GM21619 (cell line): ENCODE measurements at regions not wholly inside any gene's neighbourhood (a gene's known extent, or its start where the extent isn't known, plus 50 kb on each side); places are given as distances from the start of the nearest gene placed in this dataset.

ENCODE experiments used
- ATAC-seq: cut with Tn5 transposase; IDR thresholded peaks from one replicate; pipeline ENCODE4 v1.9.1; 2021; ENCODE audit not compliant: unreplicated experiment

DNA sequence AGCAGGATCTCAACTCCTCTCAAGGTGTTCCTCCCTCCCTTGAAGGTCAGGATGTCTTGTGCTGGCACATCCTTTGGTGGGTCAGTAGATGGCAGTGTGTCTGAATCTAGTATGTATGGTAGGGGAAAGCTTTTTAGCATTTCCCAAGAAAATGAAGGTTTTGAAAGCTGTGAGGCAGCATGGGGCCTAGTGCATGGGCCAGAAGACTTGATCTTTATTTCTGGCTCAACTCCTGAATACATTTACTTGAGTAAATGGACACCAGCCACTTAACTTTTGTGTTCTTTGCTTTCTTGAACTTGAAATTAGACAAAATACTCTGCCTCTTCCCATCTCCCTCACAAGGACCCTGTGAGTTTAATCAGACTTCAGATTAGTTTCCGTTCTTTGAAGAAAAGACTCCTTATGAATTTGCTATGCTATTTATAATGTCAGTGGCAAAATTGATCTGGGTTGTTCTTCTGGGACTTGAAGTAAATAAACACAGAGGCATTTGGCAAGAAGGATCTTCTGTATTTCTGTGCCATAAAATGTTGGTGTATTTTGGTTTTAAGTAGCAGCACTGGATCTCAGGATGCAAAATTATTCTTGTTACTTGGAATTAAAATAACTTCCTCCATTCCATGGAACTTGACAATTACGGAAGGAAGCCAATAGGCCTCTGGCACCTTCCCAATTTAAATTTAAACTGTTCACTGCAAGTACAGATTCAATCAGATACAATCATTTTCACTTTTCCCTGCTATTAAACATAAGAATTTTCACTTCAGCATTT lies 288.8 kb downstream of the CASP12 start:
- ATAC-seq: peak; percentile 92

DNA sequence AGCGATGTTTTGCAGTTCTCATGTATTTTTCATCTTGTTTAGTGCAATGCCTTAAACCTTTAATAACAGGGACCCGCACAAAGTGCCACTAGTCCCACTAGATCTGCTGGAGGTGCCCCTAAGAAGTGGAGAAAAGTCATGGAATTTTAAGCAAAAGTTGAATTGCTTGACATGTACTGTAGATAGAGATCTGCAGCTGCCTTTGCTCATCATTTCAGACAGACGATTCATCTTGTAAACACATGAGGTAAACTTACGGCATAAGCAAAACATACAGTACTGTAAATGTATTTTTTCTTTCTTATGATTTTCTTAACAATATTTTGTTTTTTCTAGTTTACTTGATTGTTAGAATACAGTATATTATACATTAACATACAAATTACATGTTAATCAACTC lies 295.6 kb downstream of the CASP12 start:
- ATAC-seq: no peak

DNA sequence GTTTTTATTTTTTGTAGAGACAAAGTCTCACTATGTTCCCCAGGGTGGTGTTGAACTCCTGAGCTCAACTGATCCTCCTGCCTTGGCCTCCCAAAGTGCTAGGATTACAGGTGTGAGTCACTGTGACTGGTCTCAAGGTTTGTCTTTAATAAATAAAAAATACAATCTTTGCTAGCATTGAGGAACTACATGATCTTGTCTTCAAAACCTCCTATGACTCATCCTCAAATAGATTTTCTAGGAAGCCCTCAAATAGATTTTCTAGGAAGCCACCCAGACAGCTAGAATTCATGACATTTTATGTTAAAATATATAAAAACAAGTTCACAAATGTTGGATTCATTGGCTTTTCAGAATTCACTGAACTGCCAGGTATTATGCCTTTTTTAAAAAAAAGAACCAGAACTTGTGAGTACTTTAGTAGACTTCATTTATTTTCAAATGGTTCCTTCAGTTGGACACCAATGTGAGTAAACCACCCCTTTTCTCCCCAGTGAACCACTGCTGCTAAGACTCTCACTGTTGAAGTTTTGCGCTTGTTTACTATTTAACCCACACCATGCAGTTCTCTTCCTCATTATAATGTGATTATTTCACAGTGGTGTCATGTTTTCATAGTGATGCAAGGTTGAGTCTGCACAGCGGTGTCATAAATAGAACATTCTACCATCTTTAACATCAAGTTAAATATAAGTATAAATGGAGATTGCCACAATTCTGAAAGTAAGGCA lies 303.9 kb downstream of the CASP12 start:
- no peak for ATAC-seq

DNA sequence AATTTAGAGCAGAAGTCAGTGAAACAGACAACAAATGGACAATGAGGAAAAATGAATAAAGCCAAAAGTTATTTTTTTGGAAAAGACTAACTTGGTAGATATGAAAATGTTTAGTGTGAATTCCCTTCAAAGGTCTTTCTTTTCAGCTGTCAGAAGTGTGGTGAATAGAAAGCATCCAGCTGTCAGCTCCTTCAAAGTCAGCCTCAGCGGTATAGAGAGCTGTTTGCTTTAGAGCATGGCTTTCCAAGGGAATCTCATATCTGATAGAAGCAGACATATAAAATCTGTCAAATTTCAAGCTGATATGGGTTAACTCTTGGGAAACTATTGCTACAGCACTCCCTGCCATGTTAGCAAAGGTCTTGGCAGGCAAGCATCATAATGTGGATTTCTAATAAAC lies 309.3 kb downstream of the CASP12 start:
- ATAC-seq: no peak

DNA sequence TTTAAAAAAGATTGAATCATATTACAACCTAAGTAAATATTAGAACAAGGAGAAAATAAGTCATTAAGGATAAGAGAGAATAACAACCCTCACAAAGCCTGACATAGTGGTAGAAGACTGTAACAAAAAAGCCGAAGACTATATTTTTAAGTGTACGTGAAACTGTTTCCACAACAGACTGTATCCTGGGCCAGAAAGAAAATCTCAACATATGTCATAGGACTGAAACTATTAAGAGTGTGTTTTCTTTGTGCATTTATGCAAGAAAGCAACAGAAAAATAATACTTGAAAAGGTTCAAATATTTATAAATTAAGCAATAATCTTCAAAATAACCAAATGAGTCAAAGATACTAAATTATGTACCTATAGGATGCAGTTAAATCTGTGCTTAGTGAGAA lies 309.8 kb downstream of the CASP12 start:
- ATAC-seq: no peak

DNA sequence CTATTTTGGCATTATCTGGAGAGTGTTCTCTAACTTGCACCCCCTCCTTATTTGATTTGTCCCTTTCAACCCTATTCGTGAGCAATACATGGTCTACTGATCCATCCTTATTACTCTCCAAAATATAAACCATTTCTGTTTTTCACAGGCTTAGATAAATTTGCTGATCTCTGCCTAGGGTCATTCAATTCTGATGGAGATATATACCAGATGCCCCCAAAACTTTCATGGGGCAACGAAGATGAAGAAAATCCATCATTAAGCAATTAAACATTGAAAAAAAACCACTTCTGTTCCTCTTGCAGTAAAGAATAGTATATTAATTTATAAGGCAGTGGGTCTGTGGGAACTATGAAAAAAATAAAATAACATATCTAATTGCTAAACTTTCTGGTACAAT lies 313.4 kb downstream of the CASP12 start:
- ATAC-seq: no peak

DNA sequence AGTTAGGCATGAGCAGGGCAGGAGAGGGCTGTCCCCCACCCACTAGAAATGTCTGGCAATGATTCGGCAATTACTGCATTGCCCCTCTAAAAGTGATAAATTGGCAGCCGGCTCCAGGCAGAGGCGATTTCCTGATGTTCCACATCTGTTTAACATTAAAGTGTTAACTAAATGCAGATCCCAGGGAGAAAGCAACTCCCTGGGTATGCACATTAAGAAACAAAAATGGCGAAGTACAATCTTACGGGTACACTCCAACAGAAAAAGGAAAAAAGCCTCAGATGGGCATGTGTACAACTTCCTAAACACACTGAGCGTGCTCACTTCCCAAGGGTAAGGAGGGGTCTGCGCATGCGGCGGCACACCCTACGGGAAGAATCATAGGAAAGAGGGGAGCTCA lies 314.4 kb downstream of the CASP12 start:
- ATAC-seq: no peak

DNA sequence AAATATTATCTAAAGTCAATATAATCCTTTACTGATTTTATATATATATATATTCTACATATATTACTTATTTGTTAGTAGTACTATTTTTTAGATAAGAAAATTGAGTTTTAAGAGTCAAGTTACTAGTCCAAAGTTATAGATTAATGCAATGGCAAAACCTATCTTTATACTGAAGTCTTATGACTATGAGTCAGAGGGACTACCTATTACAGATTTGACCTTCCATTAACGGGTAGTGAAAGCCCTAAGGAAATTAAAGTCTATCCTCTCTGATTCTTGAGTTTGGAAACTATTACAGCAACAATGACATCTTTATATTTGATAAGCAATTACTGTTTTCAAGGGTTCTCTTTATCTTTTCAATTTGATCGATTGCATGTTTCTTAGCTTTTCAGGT lies 315.8 kb downstream of the CASP12 start:
- ATAC-seq: no peak

DNA sequence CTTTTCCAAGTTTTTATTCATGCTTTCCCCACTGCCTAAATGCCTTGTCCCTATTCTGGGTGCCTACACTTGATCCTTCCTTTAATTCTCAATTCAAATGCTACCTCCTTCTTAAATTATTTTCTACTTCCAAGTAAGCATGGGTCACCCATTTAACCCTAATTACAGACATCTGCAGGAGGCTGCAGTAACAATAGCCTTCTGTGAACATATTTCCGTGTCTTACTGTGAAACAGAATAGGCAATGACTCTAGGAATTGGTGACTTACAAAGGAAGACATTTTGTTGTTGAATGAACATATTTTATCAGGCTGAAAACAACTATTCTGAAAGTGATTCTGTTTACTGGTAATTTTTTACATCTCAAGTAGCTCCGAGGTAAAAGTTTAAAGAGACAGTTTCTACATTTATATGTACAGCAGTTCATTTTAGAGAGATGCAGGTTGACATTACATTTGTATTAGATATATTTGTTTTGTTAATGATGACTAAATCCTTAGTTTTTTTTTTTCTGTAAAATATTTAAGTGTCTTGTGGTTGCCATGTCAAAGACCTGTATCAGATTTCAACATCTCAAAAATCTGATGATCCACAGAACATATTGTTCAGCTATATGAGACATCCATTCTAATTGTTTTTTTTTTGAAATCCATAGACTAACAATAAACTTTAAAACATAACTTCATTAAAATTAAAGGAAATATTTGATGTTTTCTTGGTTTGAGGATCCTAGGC lies 316.8 kb downstream of the CASP12 start:
- no peak for ATAC-seq

DNA sequence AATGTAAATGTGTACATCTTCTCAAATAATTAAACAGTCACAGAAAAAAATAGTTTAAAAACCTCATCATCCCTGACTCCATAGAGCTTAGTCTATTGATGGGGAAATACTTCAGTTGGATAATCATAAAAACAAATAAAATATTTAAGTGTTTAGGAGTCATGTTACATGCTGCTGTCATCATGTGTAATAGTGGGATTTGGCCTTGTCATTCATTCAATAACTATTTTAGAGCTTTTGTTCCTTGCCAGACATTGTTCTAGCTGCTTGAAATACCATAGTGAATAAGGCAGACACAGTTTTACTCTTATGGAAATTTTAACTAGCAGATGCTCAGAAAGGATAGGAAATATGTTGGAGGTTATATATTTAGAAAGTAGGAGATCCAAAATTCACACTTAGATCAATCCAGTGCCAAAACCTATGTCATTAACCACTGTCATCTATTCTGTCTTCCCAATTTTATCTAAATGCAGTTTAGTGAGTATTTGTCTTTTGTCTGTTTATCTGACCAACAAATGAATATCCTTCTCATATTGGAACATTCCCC lies 324.7 kb downstream of the CASP12 start:
- ATAC-seq: no peak

DNA sequence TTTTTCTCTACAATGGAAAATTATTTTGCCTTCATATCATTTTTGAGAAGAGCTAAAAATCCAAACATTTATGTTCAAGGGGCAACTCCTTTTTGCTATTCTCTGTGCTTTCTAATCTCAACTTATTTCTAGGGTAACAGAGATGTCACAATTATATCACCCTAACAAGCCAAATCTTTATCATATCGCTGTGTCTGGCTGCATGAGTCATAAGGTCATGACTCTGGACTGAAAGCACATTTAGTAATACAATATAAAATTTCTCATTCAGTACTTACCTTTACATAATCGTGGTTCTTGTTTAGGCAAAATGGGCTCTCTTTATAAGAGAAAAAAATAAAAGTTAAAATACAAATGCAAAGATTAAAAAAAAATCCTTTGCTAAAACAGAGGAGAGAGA lies 326.0 kb downstream of the CASP12 start:
- no peak for ATAC-seq

DNA sequence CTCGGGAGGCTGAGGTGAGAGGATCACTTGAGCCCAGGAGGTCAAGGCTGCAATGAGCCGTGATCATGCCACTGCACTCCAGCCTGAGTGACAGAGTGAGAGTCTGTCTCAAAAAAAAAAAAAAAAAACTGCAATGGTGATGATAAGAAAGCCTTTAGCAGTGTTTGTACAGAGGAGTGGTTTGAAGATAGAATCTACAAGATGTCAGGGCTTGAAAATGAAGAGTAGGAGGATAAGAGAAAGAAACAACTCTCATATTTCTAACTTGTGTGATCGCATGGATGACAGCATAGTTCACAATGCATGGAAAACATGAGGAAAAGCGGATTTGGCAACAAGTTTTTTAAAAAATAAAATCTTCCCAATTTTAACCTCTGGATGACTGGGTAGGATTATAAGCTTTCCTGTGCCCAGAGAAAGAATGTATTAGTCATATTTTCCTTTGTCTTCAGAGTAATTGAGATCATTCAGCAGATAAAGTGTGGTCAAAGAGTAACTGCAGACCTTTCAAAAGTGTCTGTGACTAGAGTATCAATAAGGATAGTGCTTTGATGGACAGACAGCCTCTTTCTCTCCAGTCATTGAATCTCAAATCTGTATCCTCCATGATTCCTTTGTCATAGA lies 328.1 kb downstream of the CASP12 start:
- no peak for ATAC-seq

DNA sequence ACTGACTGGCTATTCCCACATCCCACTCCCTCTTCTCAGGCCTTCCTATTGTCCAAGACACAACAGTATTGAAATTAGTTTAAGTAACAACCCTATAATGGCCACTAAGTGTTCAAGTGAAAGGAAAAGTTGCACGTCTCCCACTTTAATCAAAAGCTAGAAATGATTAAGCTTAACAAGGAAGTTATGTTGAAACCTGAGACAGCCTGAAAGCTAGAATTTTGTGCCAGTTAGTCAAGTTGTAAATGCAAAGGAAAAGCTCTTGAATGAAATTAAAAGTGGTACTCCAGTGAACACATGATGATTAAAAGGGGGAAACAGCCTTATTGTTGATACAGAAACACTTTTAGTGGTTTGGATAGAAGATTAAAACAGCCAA lies 332.7 kb downstream of the CASP12 start:
- no peak for ATAC-seq

DNA sequence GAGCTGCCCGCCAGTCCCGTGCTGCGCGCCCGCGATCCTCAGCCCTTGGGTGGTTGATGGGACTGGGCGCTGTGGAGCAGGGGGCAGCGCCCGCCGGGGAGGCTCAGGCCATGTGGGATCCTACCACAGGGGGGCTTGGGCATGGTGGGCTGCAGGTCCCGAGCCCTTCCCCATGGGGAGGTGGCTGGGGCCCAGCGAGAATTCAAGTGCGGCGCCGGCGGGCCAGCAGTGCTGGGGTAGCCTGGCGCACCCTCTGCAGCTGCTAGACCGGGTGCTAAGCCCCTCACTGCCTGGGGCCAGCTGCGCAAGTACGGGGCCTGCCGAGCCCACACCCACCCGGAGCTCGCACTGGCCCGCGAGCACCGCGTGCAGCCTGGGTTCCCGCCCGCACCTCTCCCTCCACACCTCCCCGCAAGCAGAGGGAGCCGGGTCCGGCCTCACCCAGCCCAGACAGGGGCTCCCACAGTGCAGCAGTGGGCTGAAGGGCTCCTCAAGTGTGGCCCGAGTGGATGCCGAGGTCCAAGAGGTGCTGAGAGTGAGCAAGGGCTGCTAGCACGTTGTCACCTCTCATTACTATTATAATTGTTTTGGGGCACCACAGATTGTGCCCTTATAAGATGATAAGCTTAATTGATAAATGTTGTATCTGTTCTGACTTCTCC lies 333.2 kb downstream of the CASP12 start:
- ATAC-seq: no peak

DNA sequence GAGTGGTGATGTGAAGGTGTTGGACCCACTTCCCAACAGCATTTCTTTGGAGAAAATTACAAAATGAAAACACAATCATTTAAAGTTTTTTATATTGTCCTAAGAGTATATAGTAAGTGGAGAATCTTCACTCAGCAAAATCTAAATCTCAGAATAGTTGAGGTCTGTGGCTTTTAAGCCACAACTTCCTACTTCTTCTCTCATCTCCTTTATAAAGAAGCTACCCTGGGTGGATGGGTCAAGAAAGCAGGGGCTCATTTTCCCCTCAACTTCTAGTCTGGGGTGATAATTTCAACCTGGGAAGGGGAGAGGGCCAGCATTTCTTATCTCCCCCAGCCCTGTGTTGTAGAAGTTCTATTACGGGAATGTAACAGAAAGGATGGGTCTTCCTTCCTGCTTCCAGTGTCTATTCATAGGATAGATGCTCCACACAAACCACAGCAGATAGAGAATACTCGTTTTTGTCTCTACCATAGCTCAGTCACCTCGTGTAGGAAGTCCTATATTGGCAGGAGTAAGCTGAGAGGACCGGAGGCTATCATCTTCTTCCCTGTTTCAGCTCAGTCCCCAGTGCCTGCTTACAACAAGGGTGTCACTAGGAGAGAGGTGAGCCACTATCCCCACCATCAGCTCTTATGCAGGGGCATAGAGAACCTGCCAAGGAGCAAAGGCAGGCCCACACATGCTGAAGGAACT lies 341.5 kb downstream of the CASP12 start:
- ATAC-seq: no peak

DNA sequence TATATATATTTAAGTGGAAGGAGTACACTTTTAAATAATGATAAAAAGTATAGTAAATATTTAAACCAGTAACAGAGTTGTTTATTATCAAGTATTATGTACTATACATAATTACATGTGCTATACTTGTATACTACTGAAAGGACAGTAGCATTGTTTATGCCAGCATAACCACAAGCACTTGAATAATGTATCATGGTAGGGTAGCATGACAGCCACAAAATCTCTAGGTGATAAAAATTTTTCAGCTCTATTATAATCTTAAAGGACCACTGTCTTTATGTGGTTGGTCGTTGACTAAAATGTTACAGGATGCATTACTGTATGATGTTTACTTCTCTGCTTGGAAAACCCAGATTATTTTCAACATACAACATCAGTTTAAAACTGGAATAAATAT lies 349.2 kb downstream of the CASP12 start:
- ATAC-seq: no peak

DNA sequence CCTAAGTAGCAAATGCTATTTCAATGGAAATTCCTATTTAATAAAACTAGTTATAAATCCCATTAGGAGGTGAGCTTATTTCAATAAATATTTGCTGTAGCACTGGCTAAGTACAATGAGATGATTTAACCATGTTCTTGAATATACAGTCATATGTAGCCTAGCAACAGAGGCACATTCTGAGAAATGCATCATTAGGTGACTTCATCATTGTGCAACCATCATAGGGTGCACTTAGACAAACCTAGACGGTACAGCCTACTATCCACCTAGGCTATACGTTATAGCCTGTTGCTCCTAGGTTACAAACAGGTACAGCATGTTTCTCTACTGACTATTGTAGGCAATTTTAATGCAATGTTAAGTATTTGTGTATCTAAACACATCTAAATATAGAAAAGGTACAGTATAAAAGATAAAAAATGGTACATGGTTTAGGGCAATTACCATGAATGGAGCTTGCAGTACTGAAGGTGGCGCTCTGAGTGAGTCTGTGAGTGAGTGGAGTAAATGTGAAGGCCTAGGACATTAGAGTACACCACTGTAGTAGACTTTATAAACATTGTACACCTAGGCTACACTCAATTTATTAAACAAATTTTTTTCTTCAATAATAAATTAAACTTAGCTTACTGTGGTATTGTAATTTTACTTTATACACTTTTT lies 350.1 kb downstream of the CASP12 start:
- no peak for ATAC-seq

DNA sequence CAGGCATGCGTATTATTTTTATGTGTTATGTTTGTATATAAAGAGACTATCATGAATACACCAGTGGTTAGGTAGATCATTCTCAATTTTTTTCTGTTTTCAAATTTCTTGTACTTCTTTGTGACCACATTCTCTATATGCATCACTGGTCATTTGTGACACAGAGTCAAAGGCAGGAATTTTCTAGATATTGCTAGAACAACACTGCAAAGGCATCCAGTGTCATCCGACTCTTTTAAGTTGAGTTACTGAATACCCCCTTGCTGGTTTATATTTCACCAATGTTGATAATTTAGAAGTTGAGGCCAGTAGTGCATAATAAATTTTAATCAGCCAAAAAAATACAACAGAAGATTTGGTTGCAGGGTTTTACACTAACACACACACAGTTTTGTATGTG lies 351.8 kb downstream of the CASP12 start:
- ATAC-seq: no peak

DNA sequence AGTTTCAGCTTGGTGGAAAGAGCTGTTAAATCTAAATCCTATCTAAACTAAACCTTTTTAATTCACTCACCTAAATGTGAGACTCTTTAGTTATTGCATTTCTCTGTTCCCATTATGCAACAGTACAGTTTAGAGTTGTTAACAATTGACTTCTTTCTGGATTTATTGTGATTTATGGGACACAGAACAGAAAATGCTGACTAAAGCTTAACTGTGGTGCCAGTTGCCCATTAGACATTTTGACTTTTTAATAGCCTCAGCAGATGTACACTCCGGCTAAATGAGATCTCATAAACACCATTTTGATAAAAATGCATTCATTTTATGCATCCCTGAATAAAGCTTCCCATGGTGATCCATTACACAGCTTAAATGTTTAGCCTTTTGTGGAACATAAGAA lies 356.6 kb downstream of the CASP12 start:
- no peak for ATAC-seq

DNA sequence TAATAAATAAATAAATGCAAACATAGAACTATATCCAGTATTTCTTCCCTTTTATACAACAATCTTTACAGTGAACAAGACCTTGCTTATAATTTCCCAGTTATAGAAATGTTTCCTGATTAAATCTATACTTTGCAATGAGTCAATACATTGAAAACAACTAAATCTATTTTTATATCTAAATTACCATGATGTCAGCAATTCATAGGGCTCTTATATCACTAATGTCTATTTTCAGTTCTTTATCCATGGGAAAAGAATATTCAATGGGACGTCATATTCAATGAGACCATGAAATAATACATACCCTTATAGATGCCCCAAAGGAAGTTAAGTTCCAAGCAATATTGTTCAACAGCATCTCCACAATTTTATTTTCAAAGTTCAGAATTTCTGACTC lies 359.9 kb downstream of the CASP12 start:
- no peak for ATAC-seq
